Omental fat pad (tissue), 3 donors: ENCODE measurements at regions not wholly inside any gene's neighbourhood (a gene's known extent, or its start where the extent isn't known, plus 50 kb on each side); places are given as distances from the start of the nearest gene placed in this dataset.

Experiments
- ATAC-seq: fragments of 150-250 bp; one replicate; pipeline ENCODE4 v1.9.1; 2016; ENCODE audit warnings: mild to moderate bottlenecking, moderate library complexity; ENCODE audit not compliant: low FRiP score
- DNase-seq: peaks from one replicate; pipeline ENCODE4 v3.0.0-alpha.2; 2019; ENCODE audit warnings: low spot score
- TF ChIP-seq, protein P1 (sequence below), 3 donors: fragments of 450-650 bp; IDR thresholded peaks; one replicate each; pipeline ENCODE4 v1.5.1; 2016 to 2017; ENCODE audit warnings: antibody characterized with exemption in 3 of 3, mild to moderate bottlenecking in 3 of 3, moderate library complexity in 2 of 3

DNA sequence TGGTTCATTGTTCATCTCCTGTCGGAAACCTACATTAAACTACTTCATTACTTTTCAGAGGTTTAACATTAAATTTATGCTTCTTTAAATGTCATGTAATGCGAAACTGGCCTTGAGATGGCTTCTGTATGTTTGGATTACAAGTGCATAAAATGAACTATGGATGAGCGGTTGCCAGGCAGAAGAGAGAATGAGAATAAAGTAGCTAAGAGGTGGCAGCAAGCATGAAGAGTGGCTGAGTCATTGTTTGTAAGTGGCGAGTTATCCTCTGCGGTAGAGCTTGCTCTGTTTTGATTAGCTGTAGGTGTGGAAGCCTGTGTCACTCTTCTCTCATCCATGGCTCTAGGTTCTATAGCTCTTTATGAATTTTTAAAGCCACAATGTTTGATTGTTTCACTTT is 1139.6 kb upstream of the PCDH9 start:
- DNase-seq (no peak), ATAC-seq (no peak)
- TF ChIP-seq, protein P1, sequence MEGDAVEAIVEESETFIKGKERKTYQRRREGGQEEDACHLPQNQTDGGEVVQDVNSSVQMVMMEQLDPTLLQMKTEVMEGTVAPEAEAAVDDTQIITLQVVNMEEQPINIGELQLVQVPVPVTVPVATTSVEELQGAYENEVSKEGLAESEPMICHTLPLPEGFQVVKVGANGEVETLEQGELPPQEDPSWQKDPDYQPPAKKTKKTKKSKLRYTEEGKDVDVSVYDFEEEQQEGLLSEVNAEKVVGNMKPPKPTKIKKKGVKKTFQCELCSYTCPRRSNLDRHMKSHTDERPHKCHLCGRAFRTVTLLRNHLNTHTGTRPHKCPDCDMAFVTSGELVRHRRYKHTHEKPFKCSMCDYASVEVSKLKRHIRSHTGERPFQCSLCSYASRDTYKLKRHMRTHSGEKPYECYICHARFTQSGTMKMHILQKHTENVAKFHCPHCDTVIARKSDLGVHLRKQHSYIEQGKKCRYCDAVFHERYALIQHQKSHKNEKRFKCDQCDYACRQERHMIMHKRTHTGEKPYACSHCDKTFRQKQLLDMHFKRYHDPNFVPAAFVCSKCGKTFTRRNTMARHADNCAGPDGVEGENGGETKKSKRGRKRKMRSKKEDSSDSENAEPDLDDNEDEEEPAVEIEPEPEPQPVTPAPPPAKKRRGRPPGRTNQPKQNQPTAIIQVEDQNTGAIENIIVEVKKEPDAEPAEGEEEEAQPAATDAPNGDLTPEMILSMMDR (IDR thresholded peaks at IDR 0.05): no peak

DNA sequence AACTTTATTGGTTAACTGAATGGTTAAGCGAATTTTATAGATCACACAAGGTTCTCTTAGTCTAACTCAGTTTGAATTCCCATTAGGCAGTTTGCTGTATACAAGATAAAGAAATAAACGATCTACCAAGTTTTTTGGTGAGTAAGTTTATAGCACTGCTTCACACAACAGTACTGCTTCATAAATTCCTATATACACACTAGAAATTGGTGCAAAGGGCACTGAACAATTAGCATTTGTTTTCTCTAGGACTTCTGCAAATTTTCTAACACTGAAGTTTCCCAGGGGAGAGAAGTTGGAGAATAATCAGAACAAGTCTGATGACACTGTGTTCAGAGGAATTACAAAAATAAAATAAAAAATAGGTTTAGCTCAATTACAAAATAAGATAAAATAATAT is 1138.8 kb upstream of the PCDH9 start:
- DNase-seq (no peak), ATAC-seq (no peak)
- TF ChIP-seq, protein P1 (IDR thresholded peaks at IDR 0.05): no peak

DNA sequence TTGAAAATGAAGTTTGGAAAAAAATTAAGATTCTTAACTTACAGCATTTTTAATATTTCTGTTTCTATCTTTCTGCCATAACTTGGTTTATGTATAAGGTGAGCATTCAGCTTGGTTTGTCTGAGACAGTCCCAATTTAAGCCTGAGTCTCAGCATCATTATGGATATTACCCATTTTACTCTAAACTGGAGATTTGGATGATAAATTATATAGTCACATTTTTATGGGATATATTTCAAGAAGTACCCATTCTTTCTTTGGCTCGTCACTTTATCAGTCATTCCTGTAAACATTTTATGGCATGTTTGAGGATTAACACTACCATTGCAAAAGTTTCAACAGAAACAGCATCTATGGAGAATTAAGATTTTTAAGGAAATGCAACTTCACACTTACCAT is 1129.0 kb upstream of the PCDH9 start:
- TF ChIP-seq, protein P1 (IDR thresholded peaks at IDR 0.05): no peak
- no peak for ATAC-seq
- no peak for DNase-seq

DNA sequence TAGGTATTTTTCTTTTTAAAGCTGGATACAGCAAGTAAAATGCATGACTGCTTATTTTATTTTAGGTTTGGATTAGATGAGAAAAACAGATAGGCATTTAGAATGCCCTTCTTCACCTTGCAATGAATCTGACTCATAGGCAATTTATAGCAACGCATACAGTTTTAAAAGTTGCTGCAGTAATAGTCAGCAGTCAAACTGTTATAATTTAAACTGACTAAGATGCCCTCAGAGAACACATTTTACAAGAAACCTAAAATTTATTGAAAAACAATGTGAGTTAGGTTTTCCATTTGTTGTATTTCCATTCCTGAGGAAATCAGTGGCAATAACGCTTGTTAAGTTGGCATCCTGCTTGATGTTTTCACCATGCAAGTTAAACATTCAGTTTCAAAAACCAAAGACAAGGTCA is 1128.2 kb upstream of the PCDH9 start:
- ATAC-seq (no peak), DNase-seq (no peak)
- TF ChIP-seq, protein P1 (IDR thresholded peaks at IDR 0.05): no peak

DNA sequence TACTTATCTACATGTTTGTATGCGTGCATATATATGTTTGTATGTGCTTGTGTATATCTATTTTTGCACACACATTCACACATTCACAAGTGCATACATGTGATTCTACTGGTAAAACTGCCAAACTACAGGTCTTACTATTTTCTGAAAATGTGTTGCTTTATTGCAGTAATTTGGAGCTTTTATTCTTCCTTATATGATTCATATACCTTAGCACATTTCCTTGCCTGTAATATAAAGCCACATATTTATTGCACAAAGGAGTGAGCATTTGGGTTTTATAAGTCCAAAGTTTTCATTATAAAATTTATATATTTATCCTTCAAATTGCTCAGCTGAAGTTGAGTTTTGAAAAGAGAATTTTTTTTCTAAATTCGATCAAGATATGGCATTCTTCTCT is 1120.4 kb upstream of the PCDH9 start:
- no peak for DNase-seq
- TF ChIP-seq, protein P1 (IDR thresholded peaks at IDR 0.05): no peak
- no peak for ATAC-seq

DNA sequence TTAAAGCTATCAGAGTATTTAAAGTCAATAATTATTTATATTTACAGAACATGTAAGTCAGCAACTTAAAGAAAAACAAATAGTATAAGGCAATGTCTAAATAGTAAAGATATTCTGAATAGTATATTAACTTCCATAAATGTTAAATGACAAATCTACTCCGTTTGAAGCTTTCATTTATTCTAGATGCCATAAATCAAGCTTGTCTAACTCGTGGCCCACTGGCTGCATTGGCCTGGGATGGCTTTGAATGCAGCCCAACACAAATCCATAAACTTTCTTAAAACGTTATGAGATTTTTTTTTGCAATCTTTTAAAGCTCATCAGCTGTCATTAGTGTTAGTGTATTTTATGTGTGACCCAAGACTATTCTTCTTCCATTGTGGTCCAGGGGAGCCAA is 1117.1 kb upstream of the PCDH9 start:
- no peak for ATAC-seq
- TF ChIP-seq, protein P1 (IDR thresholded peaks at IDR 0.05): no peak

DNA sequence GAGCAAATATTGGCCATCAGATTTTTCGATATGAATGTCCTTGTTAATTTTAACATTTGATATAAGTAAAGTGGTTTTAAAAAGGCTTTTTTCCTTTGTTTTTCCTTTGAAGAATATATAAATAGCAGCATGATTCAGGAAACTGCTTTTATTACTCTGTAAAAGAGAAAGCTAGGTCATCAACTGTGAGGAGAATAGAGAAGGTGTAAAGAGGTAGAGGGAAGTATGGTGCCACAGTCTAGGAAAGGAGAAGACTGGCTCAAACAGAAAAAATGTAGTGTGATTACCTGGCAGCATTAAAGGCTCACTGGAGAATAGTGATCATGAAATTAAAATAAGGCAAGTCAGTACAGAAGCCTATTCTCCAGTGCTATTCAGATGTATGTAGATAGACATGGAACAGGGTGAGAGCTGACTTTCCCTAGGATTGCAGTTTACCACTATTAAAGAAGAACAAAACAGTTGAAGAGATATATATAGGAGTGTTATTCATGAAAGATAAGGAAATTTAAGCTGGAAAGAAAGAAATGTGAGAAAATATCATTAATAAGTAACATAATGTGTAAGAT is 1115.9 kb upstream of the PCDH9 start:
- TF ChIP-seq, protein P1 (IDR thresholded peaks at IDR 0.05): no peak
- no peak for ATAC-seq
- DNase-seq: no peak

More for the DNA sequence above, 1117.1 kb upstream of the PCDH9 start:
- no peak for DNase-seq
